GM21717 (cell line): ENCODE measurements at regions not wholly inside any gene's neighbourhood (a gene's known extent, or its start where the extent isn't known, plus 50 kb on each side); places are given as distances from the start of the nearest gene placed in this dataset.

ENCODE experiments used
- ATAC-seq: cut with Tn5 transposase; IDR thresholded peaks from one replicate; pipeline ENCODE4 v1.9.1; 2021; ENCODE audit warnings: mild to moderate bottlenecking, moderate library complexity; ENCODE audit not compliant: unreplicated experiment

DNA sequence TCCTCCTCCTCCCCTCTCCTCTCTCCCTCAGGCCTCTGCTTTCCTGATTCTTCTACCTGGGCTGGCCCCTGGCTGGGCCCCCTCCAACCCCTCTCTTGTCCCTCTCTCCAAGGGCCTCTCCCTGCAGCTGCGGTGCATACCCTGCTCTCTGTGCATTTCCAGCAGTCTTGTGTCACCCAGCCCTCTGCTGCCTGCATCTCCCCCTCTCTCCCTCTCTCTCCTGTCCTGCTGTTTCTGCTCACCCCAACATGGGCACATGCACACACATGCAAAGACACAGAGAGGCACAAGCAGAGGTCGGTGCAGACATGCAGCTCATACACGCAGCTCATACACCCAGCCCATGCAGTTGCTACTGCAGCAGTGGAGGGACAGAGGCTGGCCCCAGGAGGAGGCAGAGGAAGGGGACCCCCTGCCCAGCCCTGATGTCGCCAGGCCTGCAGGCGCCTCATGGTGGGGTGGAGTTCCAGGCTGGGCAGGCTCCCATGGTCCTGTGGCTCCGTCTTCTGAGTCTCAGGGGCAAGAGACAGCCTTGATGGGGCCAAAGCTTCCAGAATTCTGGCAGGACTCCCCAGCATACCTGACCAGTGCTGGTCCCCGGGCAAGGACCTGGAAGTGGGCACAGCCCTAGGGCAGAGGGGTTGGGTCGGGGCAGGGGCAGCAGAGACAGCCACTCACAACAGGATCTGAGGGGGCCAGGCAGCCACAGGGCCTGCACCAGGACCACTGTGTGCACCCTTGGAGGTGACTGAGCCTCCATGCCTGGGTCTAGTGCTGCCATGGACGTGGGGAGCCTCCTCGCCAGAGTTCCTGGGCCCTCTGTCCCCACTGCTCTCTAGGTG is 216.9 kb downstream of the C9orf50 start:
- ATAC-seq = no peak

DNA sequence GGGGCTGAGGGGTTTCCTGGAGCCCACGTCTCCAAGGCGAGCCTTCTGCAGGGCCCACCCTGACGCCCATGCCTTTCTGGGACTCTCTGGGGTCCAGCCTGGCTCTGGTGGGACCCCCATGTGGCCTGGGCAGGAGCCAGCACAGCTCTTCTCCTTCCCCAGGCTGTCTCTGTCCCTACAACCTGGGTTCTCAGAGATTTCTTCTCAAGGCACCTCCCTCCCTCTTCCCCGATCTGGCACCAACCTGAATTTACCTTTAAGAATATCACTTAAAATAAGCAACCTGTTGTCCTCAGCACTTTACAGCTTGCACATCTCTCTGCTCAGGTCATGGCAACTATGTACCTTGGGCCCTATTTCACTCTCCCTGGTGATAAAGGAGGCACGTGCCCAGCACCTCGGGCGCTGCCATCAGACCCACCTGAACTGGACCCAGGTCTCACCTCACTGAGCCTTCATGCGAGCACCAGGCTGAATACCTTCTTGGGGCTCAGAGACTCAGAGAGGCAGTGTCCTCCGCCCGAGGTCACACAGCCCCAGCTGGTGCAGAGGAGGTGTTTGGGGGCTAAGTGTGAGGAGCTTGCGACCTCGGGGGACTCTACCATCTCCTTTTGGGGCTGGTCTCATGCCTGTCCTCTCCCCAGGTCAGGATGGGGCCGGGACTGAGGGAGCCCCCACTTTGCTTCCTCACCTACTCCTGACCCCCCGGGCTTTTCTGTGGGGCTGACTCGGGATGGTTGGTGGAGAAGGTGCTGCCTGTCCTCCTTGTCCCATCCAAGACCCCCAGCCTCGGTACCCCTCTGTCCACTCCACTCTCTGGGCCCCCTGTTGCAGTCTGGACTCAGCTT is 217.7 kb downstream of the C9orf50 start:
- ATAC-seq = no peak

- ATAC-seq = no peak
Observed at GRCh38 chr9:129402371-129402739, 218.5 kb downstream of the C9orf50 start.

DNA sequence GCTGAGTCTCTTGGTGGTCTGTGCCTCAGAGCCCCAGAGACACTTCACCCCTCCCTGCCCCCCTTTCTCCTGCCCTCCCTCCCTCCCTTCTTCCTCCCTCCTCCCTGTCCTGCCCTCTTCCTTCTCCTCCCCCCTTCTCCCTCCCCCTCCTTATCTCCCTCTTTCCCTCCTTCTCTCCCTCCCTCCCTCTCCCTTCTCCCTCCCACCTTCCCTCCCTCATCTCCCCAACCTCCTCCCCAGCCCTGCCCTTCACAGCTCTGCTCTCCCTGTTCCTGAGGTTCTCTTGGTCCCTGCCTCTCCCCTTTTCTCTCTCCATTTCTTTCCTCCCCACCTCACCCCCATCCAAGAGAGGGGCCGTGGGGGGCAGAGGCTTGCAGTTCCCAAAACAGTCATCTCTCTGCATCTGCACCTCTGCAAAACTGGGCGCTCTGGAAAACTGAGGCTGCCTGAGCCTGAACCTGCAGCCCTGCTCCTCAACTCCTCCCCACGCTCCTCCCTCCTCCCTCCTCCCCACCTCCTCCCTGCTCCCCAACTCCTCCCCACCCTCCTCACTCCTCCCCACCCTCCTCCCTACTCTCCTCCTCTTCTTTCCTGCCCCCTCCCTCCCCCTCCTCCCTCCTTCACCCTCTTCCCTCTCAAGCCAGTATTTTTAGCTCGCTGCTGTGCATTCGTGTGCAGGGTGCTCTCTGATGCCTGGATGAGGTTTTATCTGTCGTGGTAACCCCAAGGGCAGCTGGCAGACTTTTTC is 219.1 kb downstream of the C9orf50 start:
- no peak for ATAC-seq

DNA sequence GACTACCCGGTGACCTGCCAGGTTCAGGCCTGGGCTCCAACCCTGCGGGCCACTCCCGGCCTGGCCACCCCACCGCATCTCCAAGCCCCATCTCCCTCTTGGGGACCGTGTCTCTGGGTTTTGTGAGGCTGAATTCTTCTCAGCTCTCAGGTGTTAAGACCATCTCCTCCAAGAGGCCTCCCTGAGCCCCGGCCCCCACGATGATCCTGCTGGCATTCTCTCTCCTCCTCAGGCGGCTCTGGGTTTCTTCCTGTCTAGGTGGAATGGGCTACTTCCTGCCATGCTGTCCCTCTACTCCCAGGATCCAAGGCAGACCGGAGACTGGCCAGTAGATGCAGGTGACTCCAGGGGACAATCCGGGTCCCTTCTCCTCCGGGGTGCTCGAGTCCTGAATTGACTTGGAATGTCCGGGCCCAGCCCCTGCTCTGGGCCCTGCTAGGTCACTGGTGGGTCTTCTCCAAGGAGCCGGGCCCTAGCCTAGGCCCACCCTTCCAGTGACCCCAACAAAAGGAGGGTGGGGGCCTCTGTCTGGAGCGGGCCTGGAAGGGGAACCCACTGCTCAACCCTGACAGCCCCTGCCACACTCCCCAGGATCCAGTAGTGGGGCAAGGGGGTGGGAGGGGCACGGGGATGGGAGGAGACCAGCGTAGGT is 219.8 kb downstream of the C9orf50 start:
- no peak for ATAC-seq

DNA sequence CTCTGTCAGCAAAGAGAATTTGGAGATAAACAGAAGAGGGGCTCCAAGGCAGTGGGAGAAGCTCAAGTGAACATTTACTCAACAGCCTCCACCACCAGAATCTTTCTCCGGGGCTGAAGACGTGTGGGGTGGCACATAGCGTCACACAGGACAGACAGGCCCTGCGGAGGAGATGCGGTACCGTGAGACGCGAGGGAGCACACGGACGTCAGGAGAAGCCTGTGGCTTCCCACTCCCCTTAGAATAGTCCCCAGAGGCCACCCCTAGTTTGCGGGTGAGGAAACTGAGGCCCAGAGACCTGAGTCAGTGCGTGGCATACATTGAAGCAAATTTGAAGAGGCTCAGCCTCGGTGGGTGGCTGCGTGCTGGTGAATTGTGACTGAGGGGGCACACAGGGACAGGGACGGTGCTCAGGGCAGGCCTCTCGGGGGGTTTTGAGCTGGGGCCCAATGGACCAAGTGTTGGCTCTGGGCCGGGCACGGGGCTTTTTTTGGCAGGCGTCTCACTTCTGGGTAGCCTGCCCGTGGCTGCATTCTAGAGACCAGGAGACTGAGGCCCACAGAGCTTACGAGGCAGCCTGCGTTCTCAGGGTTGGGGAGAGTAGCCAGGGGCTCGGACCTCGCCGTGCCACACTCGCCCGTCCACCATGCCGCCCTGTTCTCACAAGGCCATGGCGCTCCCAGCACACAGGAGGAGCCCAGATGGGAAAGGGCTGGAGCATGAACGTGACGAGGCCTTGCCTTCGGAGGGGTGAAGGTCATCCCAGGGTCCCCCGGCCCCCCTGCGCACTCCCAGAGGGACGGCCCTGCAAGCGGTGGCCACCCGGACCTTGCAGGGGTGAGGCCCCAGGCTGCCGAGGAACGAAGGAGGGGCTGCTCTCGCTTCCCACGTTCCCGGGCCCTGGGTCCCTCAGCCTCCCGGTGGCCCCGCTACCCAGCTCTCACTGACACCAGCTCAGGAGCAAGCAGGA is 220.6 kb downstream of the C9orf50 start:
- ATAC-seq = no peak

DNA sequence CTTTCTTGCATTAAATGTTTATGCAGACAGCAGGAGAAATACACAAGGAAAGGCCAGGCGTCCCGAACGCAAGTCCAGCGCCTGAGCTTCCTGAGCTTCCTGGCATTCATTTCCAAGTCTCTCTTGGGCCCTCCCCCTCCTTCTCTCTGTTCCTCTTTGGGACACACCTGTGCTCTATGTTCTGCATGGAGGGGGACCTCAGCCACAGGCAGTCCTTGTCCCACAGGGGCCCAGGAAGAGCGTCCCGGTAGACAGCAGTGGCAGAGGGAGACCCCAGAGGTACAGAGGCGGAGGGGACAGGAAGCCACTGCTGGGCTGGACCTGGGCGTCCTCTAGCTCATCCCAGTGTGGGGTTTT is 221.3 kb downstream of the C9orf50 start:
- ATAC-seq = no peak

GRCh38 chr9:129398961-129399633 is 221.0 kb upstream of the IER5L start:
- ATAC-seq = no peak

DNA sequence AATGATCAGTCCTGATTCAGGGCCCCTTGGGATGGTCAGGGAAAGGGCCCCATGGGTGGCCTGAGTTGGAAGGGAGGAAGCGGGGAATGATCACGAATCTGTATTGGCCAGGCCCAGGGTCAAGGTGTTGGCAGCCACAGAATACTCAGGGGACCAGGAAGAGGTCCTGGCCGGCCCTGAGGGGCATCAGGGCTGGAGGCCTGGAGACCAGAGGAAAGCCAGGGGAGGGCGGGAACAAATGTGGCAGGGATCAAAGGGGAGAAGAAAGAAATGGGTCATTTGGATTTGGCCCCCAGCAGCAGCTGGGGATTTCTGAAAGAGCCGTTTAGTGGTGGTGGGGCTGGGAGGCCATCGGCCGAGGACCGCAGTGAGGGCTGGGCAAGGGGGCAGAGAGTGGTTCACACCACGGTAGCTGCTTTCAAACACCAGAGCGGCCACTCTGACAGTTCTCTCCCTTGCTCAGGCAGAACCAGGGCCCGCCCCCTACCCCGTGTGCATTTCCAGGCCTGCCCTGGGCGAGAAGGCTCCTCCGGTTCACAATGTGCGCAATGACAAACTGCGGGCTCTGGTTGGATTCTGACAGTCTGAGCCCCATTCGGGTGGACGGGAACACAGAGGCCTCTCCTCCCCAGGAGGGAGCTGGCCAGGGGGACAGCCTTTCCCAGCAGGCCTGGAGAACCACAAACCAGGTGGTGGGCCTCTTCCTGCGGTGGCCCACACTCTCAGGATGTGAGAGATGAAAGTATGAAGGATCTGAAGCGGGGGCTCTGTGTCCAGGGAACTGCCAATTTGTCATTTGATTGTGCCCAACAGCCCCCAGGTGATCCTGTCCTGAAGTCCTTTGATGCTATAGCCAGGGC is 220.3 kb upstream of the IER5L start:
- ATAC-seq = no peak

GRCh38 chr9:129397335-129397734 is 219.3 kb upstream of the IER5L start:
- no peak for ATAC-seq

DNA sequence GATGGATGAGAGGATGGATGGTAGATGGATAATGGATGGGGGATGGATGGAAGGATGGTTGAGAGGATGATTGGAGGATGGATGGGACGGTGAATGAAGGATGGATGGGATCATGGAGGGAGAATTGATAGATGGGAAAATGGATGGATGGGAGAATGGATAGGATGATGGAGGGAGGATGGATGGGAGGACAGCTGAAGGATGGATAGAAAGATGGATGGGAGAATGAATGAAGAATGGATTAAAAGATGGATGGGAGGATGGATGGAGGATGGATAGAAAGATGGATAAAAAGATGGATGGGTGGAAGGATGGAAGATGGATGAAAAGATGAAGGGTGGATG is 218.3 kb upstream of the IER5L start:
- ATAC-seq = no peak

GRCh38 chr9:129395633-129396364 is 217.7 kb upstream of the IER5L start:
- no peak for ATAC-seq

DNA sequence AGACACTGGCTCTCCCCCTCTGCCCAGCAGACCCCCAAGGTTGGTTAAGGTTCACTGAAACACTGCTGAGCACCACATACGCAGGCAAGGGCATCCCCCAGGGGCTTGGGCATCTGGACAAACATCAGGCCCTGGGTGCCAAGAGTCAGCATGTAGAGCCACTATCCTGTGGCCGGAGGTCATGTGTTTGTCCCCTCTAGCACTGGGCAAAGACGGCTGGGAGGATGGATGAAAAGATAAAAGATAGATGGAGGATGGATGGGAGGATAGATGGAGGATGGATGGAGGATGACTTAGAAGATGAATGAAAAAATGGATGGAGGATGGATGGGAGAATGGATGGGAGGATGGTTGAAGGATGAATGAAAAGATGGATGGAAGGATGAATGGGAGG is 216.8 kb upstream of the IER5L start:
- no peak for ATAC-seq

GRCh38 chr9:129394061-129394885 is 216.2 kb upstream of the IER5L start:
- no peak for ATAC-seq

GRCh38 chr9:129393064-129393463 is 215.0 kb upstream of the IER5L start:
- no peak for ATAC-seq

GRCh38 chr9:129392093-129392541 is 214.1 kb upstream of the IER5L start:
- no peak for ATAC-seq

- no peak for ATAC-seq
Observed at GRCh38 chr9:129391221-129391661, 213.2 kb upstream of the IER5L start.
